Panc1 (cell line): ENCODE measurements at regions not wholly inside any gene's neighbourhood (a gene's known extent, or its start where the extent isn't known, plus 50 kb on each side); places are given as distances from the start of the nearest gene placed in this dataset.

Experiments used
- ATAC-seq: fragments of 200-7000 bp; cut with Tn5 transposase; 2 replicates; pipeline ENCODE4 v1.9.1; 2020; ENCODE audit warnings: mild to moderate bottlenecking, moderate library complexity
- BruUV-seq: library from RNA; stranded (reverse); fragments of 400-500 nt; replicated peaks from 2 replicates; lab custom pipeline; 2021; lab: Mats Ljungman, UMichigan
- CTCF ChIA-PET: fragments of 300-600 bp; sonication (Branson Sonifier 250); formaldehyde crosslinking; loops from one replicate; lab custom pipeline; 2022; ENCODE audit warnings: antibody characterized with exemption; lab: Charles Lee
- POLR2A ChIA-PET: fragments of 300-600 bp; sonication (Branson Sonifier 250); formaldehyde crosslinking; loops from one replicate; lab custom pipeline; 2022; ENCODE audit warnings: antibody characterized with exemption; lab: Charles Lee
- DNase-seq: peaks from one replicate; pipeline ENCODE4 v3.0.0-alpha.2; 2010; ENCODE audit warnings: low read depth, low spot score
- H3K27ac ChIP-seq: 2 replicates; pipeline ENCODE4 v1.5.1; 2011; ENCODE audit warnings: mild to moderate bottlenecking, low read length, inconsistent platforms
- H3K27me3 ChIP-seq: fragments of 200-500 bp; sonication (Bioruptor generic); 2 replicates; pipeline ENCODE4 v1.6.0; 2014; ENCODE audit warnings: low read length, inconsistent platforms; ENCODE audit not compliant: control insufficient read depth, insufficient read depth
- H3K36me3 ChIP-seq: fragments of 200-500 bp; sonication (Bioruptor generic); 2 replicates; pipeline ENCODE4 v1.5.1; 2014; ENCODE audit warnings: inconsistent platforms, mild to moderate bottlenecking, low read length, moderate library complexity; ENCODE audit not compliant: control insufficient read depth, insufficient read depth
- H3K4me1 ChIP-seq: 2 replicates; pipeline ENCODE4 v1.5.1; 2011; ENCODE audit warnings: inconsistent platforms, mild to moderate bottlenecking, low read length, moderate library complexity; ENCODE audit not compliant: control insufficient read depth, insufficient read depth
- H3K4me3 ChIP-seq, 2 experiments: 2 replicates each; pipeline ENCODE4 v1.5.1; 2011 to 2012; ENCODE audit warnings: low read depth in 2 of 2, low read length in 2 of 2, mild to moderate bottlenecking in 2 of 2, inconsistent platforms in 1 of 2, moderate library complexity in 1 of 2
- H3K9me3 ChIP-seq: fragments of 200-500 bp; sonication (Bioruptor generic); 2 replicates; pipeline ENCODE4 v1.5.1; 2014; ENCODE audit warnings: low read depth, mild to moderate bottlenecking, inconsistent platforms, low read length, moderate library complexity; ENCODE audit not compliant: control insufficient read depth, insufficient read depth
- POLR2AphosphoS5 ChIP-seq: IDR thresholded peaks from 2 replicates; pipeline ENCODE4 v1.6.1; 2012; ENCODE audit warnings: mild to moderate bottlenecking, low read depth, low read length, moderate library complexity
- SIN3A ChIP-seq: IDR thresholded peaks from 2 replicates; pipeline ENCODE4 v1.6.1; 2012; ENCODE audit warnings: low read depth, mild to moderate bottlenecking, low read length, moderate library complexity, borderline replicate concordance; ENCODE audit not compliant: insufficient read depth
- TCF7L2 ChIP-seq: IDR thresholded peaks from 2 replicates; pipeline ENCODE4 v1.6.1; 2011; ENCODE audit warnings: mild to moderate bottlenecking, low read depth, low read length, inconsistent platforms
- in situ Hi-C: cut with HindIII; loops from 2 replicates; pipeline ENCODE4 v1.10.0; 2016; ENCODE audit warnings: low sequenced_read_pairs, low pct_unique_long_range_greater_than_20kb
- intact Hi-C: fragments of 100-400 bp; cut with micrococcal nuclease; formaldehyde crosslinking; loops from one replicate; pipeline ENCODE4 v1.10.0; 2022; ENCODE audit not compliant: unreplicated experiment
- TF ChIP-seq, protein P1 (sequence below): fragments of 450-650 bp; IDR thresholded peaks from 2 replicates; pipeline ENCODE4 v1.5.1; 2017; ENCODE audit warnings: mild to moderate bottlenecking
- TF ChIP-seq, protein P2 (sequence below), 2 experiments: IDR thresholded peaks; 2 replicates each; pipeline ENCODE4 v1.6.1; 2011 to 2012; ENCODE audit warnings: low read depth in 2 of 2, control low read depth in 1 of 2, low read length in 1 of 2, mild to moderate bottlenecking in 1 of 2, moderate library complexity in 1 of 2; ENCODE audit not compliant: insufficient read depth in 1 of 2

DNA sequence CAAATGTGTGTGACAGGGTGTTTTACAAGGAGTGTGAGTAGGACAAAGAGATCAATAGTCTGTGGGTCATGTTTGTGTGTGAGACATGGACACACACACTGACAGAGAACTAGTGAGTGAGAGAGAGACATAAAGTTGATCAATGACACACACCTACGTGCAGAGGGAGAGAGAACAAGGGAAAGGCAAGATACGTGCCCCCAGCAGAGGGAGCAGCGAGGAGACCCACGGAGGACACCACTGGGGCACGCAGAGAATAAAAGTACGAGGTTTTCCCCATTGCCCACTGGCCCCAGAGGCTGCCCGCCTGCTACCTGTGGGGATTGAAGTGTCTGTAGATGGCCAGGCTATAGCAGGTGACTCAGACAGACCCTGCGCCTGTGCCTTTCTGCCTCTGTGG lies 130.2 kb upstream of the CSF3R start:
- no peak for DNase-seq
- TF ChIP-seq, protein P1, sequence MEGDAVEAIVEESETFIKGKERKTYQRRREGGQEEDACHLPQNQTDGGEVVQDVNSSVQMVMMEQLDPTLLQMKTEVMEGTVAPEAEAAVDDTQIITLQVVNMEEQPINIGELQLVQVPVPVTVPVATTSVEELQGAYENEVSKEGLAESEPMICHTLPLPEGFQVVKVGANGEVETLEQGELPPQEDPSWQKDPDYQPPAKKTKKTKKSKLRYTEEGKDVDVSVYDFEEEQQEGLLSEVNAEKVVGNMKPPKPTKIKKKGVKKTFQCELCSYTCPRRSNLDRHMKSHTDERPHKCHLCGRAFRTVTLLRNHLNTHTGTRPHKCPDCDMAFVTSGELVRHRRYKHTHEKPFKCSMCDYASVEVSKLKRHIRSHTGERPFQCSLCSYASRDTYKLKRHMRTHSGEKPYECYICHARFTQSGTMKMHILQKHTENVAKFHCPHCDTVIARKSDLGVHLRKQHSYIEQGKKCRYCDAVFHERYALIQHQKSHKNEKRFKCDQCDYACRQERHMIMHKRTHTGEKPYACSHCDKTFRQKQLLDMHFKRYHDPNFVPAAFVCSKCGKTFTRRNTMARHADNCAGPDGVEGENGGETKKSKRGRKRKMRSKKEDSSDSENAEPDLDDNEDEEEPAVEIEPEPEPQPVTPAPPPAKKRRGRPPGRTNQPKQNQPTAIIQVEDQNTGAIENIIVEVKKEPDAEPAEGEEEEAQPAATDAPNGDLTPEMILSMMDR: peak; percentile 39; the same call in 1 of the 2 replicates
- TF ChIP-seq TCF7L2: no peak
- no peak overlapping the region for H3K27ac ChIP-seq
- H3K27me3 ChIP-seq: peaks cover 5% of the 10 kb centered on the region
- no peaks in the 10 kb centered on the region for H3K36me3 ChIP-seq
- no TSS peak for BruUV-seq
- in situ Hi-C loops: no loop called here
- H3K9me3 ChIP-seq: no peaks in the 10 kb centered on the region
- intact Hi-C loops: no loop called here
- H3K4me1 ChIP-seq: no peaks in the 10 kb centered on the region
- H3K4me3 ChIP-seq: no peak overlapping the region
- peak; percentile 64 for ATAC-seq
- ChIA-PET POLR2A (no interaction called here), CTCF (no interaction called here)

DNA sequence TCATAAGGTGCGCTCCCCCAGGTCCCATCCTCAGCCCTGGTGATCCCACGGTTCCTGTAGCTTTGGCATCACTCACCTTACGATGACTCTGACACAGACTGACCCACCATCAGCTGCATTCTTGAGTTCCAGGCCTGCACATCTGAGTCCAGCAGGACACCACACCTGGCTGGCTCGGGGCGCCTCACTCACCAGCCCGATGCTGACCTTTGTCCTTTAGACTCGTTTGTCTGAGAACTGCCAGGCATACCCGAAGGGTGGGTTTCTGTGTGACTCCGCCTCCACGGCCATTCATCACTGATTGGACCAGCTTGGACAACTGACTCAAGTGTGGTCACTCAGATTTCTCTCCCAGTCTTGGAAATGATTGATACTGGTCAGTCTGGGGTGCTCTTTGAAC lies 129.4 kb upstream of the CSF3R start:
- intact Hi-C loops: no loop called here
- H3K4me1 ChIP-seq: no peaks in the 10 kb centered on the region
- no TSS peak for BruUV-seq
- ATAC-seq: no peak
- no peak for DNase-seq
- TF ChIP-seq POLR2AphosphoS5 (no peak), TCF7L2 (no peak), SIN3A (no peak)
- TF ChIP-seq, protein P2, sequence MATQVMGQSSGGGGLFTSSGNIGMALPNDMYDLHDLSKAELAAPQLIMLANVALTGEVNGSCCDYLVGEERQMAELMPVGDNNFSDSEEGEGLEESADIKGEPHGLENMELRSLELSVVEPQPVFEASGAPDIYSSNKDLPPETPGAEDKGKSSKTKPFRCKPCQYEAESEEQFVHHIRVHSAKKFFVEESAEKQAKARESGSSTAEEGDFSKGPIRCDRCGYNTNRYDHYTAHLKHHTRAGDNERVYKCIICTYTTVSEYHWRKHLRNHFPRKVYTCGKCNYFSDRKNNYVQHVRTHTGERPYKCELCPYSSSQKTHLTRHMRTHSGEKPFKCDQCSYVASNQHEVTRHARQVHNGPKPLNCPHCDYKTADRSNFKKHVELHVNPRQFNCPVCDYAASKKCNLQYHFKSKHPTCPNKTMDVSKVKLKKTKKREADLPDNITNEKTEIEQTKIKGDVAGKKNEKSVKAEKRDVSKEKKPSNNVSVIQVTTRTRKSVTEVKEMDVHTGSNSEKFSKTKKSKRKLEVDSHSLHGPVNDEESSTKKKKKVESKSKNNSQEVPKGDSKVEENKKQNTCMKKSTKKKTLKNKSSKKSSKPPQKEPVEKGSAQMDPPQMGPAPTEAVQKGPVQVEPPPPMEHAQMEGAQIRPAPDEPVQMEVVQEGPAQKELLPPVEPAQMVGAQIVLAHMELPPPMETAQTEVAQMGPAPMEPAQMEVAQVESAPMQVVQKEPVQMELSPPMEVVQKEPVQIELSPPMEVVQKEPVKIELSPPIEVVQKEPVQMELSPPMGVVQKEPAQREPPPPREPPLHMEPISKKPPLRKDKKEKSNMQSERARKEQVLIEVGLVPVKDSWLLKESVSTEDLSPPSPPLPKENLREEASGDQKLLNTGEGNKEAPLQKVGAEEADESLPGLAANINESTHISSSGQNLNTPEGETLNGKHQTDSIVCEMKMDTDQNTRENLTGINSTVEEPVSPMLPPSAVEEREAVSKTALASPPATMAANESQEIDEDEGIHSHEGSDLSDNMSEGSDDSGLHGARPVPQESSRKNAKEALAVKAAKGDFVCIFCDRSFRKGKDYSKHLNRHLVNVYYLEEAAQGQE (IDR thresholded peaks at IDR 0.05; ENCODE audit: insufficient read depth in 1 of 2, low read depth in 2 of 2, low read length in 1 of 2): no peak
- TF ChIP-seq, protein P1: no peak
- H3K4me3 ChIP-seq: no peak overlapping the region
- peaks cover 5% of the 10 kb centered on the region for H3K27me3 ChIP-seq
- POLR2A ChIA-PET: no interaction called here
- in situ Hi-C loops: no loop called here
- H3K36me3 ChIP-seq: no peaks in the 10 kb centered on the region
- CTCF ChIA-PET: no interaction called here
- no peak overlapping the region for H3K27ac ChIP-seq
- no peaks in the 10 kb centered on the region for H3K9me3 ChIP-seq
